Trophoblast cell (in vitro differentiated cells and primary cell): ENCODE measurements at regions not wholly inside any gene's neighbourhood (a gene's known extent, or its start where the extent isn't known, plus 50 kb on each side); places are given as distances from the start of the nearest gene placed in this dataset.
"Not testable (repeated sequence)": the region's sequence is repeated elsewhere in the genome, so short reads cannot be mapped to it uniquely, and the experiment has no call there.

ENCODE experiments used
- DNase-seq, 2 donors: peaks; one replicate each; pipeline ENCODE4 v3.0.0-alpha.2; 2016
- H2AFZ ChIP-seq: 2 replicates; pipeline ENCODE4 v1.6.1; 2013; ENCODE audit warnings: low read length, moderate library complexity, mild to moderate bottlenecking; ENCODE audit not compliant: insufficient read depth, poor library complexity
- H2AK5ac ChIP-seq: 2 replicates; pipeline ENCODE4 v1.6.1; 2013; ENCODE audit warnings: mild to moderate bottlenecking, low read length
- H2BK120ac ChIP-seq: 2 replicates; pipeline ENCODE4 v1.6.1; 2013; ENCODE audit warnings: low read length, mild to moderate bottlenecking, moderate library complexity; ENCODE audit not compliant: insufficient read depth, poor library complexity
- H2BK12ac ChIP-seq: 2 replicates; pipeline ENCODE4 v1.6.1; 2013; ENCODE audit warnings: mild to moderate bottlenecking, low read length, moderate library complexity
- H2BK5ac ChIP-seq: 2 replicates; pipeline ENCODE4 v1.6.1; 2013; ENCODE audit warnings: low read length, low read depth, moderate library complexity, mild to moderate bottlenecking; ENCODE audit not compliant: poor library complexity
- H3K14ac ChIP-seq: 2 replicates; pipeline ENCODE4 v1.6.1; 2013; ENCODE audit warnings: mild to moderate bottlenecking, low read length
- H3K18ac ChIP-seq: 2 replicates; pipeline ENCODE4 v1.6.1; 2013; ENCODE audit warnings: mild to moderate bottlenecking, low read length
- H3K23ac ChIP-seq: 2 replicates; pipeline ENCODE4 v1.6.1; 2013; ENCODE audit warnings: low read length
- H3K27ac ChIP-seq: 2 replicates; pipeline ENCODE4 v1.5.1; 2013; ENCODE audit warnings: low read depth, mild to moderate bottlenecking, inconsistent platforms, low read length, moderate library complexity
- H3K27me3 ChIP-seq: 2 replicates; pipeline ENCODE4 v1.6.1; 2013; ENCODE audit warnings: inconsistent platforms, mild to moderate bottlenecking, low read length, moderate library complexity; ENCODE audit not compliant: insufficient read depth
- H3K36me3 ChIP-seq, 2 experiments: 1 replicate in 1 of 2; 2 replicates in 1 of 2; pipeline ENCODE4 v1.6.1; 2013; ENCODE audit warnings: low read length in 2 of 2, mild to moderate bottlenecking in 2 of 2, moderate library complexity in 1 of 2; ENCODE audit not compliant: insufficient read depth in 2 of 2, control insufficient read depth in 1 of 2
- H3K4ac ChIP-seq: 2 replicates; pipeline ENCODE4 v1.6.1; 2013; ENCODE audit warnings: low read depth, mild to moderate bottlenecking, low read length, moderate library complexity
- H3K4me1 ChIP-seq, 2 experiments: 1 replicate in 1 of 2; 2 replicates in 1 of 2; pipeline ENCODE4 v1.6.1; 2013; ENCODE audit warnings: low read length in 2 of 2, mild to moderate bottlenecking in 2 of 2, moderate library complexity in 1 of 2; ENCODE audit not compliant: insufficient read depth in 2 of 2, control insufficient read depth in 1 of 2
- H3K4me2 ChIP-seq: 2 replicates; pipeline ENCODE4 v1.6.1; 2013; ENCODE audit warnings: inconsistent platforms, mild to moderate bottlenecking, low read length, moderate library complexity
- H3K4me3 ChIP-seq: 2 replicates; pipeline ENCODE4 v1.5.1; 2013; ENCODE audit warnings: mild to moderate bottlenecking, low read depth, low read length, inconsistent platforms
- H3K79me1 ChIP-seq: one replicate; pipeline ENCODE4 v1.6.1; 2013; ENCODE audit warnings: low read length
- H3K79me2 ChIP-seq: 2 replicates; pipeline ENCODE4 v1.6.1; 2013; ENCODE audit warnings: low read length, mild to moderate bottlenecking; ENCODE audit not compliant: control insufficient read depth, insufficient read depth, poor library complexity
- H3K9ac ChIP-seq: 2 replicates; pipeline ENCODE4 v1.6.1; 2013; ENCODE audit warnings: mild to moderate bottlenecking, low read length
- H3K9me3 ChIP-seq: 2 replicates; pipeline ENCODE4 v1.6.1; 2013; ENCODE audit warnings: low read depth, mild to moderate bottlenecking, control low read depth, inconsistent platforms, low read length; ENCODE audit not compliant: insufficient read depth
- H4K12ac ChIP-seq: 2 replicates; pipeline ENCODE4 v1.6.1; 2013; ENCODE audit warnings: low read depth, mild to moderate bottlenecking, low read length, moderate library complexity
- H4K8ac ChIP-seq: 2 replicates; pipeline ENCODE4 v1.6.1; 2013; ENCODE audit warnings: low read depth, mild to moderate bottlenecking, low read length, moderate library complexity
- H4K91ac ChIP-seq: one replicate; pipeline ENCODE4 v1.6.1; 2013; ENCODE audit warnings: low read depth, mild to moderate bottlenecking, low read length, moderate library complexity
- WGBS: extraction: QIAGEN DNeasy Blood & Tissue Kit; methylation state at CpG from one replicate; pipeline ENCODE4 v1.1.7; 2013; ENCODE audit warnings: missing lambda C conversion rate; ENCODE audit not compliant: insufficient read length, insufficient coverage; ENCODE audit errors: extremely low coverage; 5-methylcytosine and 5-hydroxymethylcytosine counted together

DNA sequence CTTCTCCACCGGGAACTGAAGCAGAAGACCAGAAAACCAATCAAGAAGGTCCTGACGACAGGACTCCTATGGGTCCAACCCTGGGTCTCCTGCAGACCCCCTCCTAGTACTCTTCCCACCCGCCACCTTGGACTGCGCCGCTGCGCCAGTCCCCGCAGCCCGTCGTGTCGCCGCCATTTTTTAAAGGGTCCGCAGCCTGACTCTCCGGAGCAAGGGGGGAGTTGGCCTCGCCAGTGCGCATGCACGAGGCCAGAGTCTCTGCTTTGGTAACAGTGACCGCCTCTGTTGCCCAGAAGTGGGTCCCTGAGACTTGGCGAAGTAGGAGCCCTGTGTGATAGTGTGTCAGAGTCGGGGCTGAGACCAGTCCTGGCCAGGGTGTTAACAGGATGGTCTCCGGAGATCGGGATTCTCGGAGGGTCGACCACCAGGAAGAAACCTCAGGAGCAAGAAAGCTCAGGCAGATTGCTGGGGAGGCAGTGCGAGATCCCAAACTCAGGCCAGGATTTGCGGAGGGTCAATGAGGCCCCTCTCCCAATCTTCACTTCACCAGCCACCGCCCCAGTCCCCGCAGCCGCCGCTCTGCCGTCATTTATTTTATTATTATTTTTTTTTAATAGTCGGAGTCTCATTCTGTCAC, 612.5 kb downstream of the KCNJ18 start:
- Histone ChIP-seq H4K8ac (no peak overlapping the region), H3K4ac (no peak overlapping the region), H4K12ac (no peak overlapping the region), H2BK120ac (no peak overlapping the region), H2AK5ac (no peak overlapping the region), H3K4me1 (no peaks in the 10 kb centered on the region), H3K27me3 (no peaks in the 10 kb centered on the region), H3K79me1 (no peaks in the 10 kb centered on the region), H3K14ac (no peak overlapping the region), H3K27ac (no peak overlapping the region), H3K79me2 (no peaks in the 10 kb centered on the region), H3K23ac (no peak overlapping the region), H4K91ac (no peak overlapping the region), H2BK5ac (no peak overlapping the region), H3K9ac (no peak overlapping the region), H3K9me3 (peaks cover 61% of the 10 kb centered on the region), H3K18ac (no peak overlapping the region), H3K36me3 (no peaks in the 10 kb centered on the region), H2AFZ (no peak overlapping the region), H3K4me3 (no peak overlapping the region), H3K4me2 (no peak overlapping the region), H2BK12ac (no peak overlapping the region)
- no CpG with 5 or more reads among the region's 31 CpGs for WGBS
- DNase-seq = no peak

DNA sequence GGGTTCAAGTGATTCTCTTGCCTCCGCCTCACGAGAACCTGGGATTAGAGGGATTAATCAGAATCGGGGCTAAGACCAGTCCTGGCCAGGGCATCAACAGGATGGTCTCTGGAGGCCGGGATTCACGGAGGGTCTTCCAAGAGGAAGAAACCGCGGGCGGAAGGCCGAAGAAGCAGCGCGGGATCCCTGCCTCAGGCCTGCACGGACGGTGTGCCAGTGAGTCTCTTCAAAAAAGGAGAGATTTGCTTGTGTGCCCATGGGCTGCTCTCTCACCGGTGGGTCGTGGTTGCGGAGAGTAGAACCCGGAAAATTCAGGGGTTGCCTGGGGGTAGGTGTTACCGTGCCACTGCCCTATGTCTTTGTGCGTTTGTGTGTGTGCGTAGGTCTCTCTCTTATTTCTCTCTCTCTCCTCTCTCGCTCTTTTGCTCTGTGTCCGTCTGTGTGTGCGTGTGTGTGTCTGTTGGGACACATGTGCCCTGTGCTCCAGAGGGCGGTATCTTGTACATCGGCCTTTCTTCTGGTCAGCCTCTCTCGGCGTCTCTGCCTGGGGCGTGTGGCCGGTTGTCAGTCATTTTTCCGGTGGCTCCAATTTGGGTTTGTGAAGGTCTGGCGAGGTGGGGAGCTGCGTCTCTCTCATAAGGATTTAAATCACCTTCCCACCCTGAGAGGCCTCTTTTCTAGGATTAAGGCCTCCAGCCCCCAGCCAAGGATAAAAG, 613.2 kb downstream of the KCNJ18 start:
- no peak overlapping the region for H4K8ac ChIP-seq
- DNase-seq = no peak
- H3K14ac ChIP-seq = no peak overlapping the region
- H3K4me2 ChIP-seq = no peak overlapping the region
- no peak overlapping the region for H3K9ac ChIP-seq
- WGBS = no CpG with 5 or more reads among the region's 32 CpGs
- no peak overlapping the region for H3K4me3 ChIP-seq
- no peak overlapping the region for H2AK5ac ChIP-seq
- no peak overlapping the region for H2AFZ ChIP-seq
- no peak overlapping the region for H2BK120ac ChIP-seq
- no peaks in the 10 kb centered on the region for H3K79me2 ChIP-seq
- H4K91ac ChIP-seq = no peak overlapping the region
- no peak overlapping the region for H3K18ac ChIP-seq
- no peaks in the 10 kb centered on the region for H3K4me1 ChIP-seq
- no peak overlapping the region for H4K12ac ChIP-seq
- H3K79me1 ChIP-seq = no peaks in the 10 kb centered on the region
- no peak overlapping the region for H2BK12ac ChIP-seq
- no peaks in the 10 kb centered on the region for H3K27me3 ChIP-seq
- no peak overlapping the region for H3K23ac ChIP-seq
- H3K27ac ChIP-seq = no peak overlapping the region
- H2BK5ac ChIP-seq = no peak overlapping the region
- H3K4ac ChIP-seq = no peak overlapping the region
- no peaks in the 10 kb centered on the region for H3K36me3 ChIP-seq
- H3K9me3 ChIP-seq = peaks cover 57% of the 10 kb centered on the region

DNA sequence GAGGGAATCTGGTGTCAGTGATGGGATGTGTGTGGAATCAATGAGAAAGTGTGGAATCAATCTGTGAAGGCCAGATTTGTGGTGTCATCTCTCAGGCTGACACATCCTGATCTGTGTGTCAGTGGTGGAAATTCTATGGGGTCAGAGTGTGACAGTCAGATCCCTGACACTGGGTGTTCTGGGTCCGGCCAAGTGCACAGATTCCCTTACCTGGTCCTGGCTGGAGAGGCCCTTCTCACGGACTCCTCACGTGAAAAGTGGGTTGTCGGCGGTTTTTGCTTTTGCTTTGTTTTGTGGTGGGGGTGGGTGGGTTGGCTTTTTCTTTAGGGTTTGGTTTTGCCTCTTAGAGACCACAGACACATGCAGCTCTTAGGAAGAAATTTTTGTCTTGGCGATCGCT, 618.0 kb downstream of the KCNJ18 start:
- not testable (repeated sequence) for H3K9ac ChIP-seq, H3K4me2 ChIP-seq, H4K8ac ChIP-seq, H3K4ac ChIP-seq, H2BK5ac ChIP-seq, H2BK12ac ChIP-seq, H3K27me3 ChIP-seq, H3K23ac ChIP-seq, H4K91ac ChIP-seq, H3K27ac ChIP-seq, H4K12ac ChIP-seq, H3K79me1 ChIP-seq, H3K4me3 ChIP-seq, H3K14ac ChIP-seq, H3K36me3 ChIP-seq, DNase-seq, H3K18ac ChIP-seq, H2AK5ac ChIP-seq, H2AFZ ChIP-seq, H2BK120ac ChIP-seq, H3K79me2 ChIP-seq, H3K4me1 ChIP-seq
- WGBS = no CpG with 5 or more reads among the region's 7 CpGs
- peaks cover 25% of the 10 kb centered on the region for H3K9me3 ChIP-seq

DNA sequence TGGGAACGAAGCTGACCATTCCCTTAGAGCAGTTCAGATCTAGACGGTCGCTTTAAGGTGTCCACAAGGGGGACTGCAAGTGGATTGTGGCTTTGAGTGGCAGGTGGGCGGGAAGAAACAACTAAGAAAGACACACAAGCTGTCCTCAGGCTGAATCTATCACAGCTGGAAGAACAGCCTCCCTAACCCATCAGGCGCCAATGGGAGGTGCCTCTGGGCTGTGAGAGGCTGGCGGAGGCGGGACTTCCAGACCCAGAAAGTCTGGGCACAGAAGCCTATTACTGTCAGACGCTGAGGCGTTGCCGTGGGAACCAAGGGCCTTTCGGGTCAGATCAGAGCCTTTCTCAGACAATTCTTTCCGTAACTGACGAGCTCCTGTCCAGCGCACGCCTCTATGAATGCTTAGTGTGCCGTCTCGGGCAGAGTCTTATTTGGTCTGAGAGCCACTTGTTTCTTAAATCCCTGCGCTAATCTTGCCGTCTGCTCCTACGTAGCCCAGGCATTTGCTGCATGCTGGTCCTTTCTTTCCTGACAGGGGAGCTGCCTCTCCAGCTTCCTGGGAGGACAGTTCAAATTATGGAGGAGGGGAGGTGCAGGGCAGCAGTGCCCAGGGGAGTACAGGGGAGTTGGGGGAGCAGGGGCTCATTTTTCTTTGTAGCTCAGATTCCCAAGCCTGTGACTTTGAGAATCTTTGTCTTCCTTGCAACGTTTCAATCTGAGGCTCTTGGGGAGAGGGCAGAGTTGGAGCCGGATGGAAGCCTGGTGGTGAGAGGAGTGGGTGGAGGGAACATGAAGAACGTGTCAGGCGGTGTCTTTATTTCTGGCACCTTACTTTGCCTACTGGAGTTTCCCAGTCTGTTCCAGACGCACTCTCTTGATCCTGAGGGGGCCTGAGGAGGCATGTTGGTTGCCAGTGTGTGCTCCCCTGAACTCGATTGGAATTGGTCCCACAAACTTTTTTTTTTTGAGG, 618.7 kb downstream of the KCNJ18 start:
- Histone ChIP-seq H4K12ac (no peak overlapping the region), H4K91ac (no peak overlapping the region), H3K79me1 (no peaks in the 10 kb centered on the region), H2BK12ac (no peak overlapping the region), H3K4ac (no peak overlapping the region), H3K27me3 (no peaks in the 10 kb centered on the region), H3K18ac (no peak overlapping the region), H3K9ac (no peak overlapping the region), H2AK5ac (no peak overlapping the region), H3K4me2 (no peak overlapping the region), H4K8ac (no peak overlapping the region), H3K9me3 (peaks cover 20% of the 10 kb centered on the region), H3K4me3 (no peak overlapping the region), H2AFZ (no peak overlapping the region), H3K79me2 (no peaks in the 10 kb centered on the region), H3K23ac (no peak overlapping the region), H2BK120ac (no peak overlapping the region), H3K4me1 (no peaks in the 10 kb centered on the region), H2BK5ac (no peak overlapping the region), H3K27ac (no peak overlapping the region), H3K14ac (no peak overlapping the region), H3K36me3 (no peaks in the 10 kb centered on the region)
- DNase-seq = no peak
- WGBS = no CpG with 5 or more reads among the region's 26 CpGs
